GM12878 (cell line): ENCODE measurements at regions not wholly inside any gene's neighbourhood (a gene's known extent, or its start where the extent isn't known, plus 50 kb on each side); places are given as distances from the start of the nearest gene placed in this dataset.

Experiments
- ATAC-seq: fragments of 200-7000 bp; cut with Tn5 transposase; 3 replicates; pipeline ENCODE4 v1.9.1; 2020; ENCODE audit warnings: mild to moderate bottlenecking, moderate library complexity
- BruUV-seq: library from RNA; stranded (reverse); fragments of 400-500 nt; replicated peaks from 2 replicates; lab custom pipeline; 2021; lab: Mats Ljungman, UMichigan
- CTCF ChIA-PET: fragments of 300-600 bp; sonication (Branson Sonifier 250); formaldehyde crosslinking; extraction: SDS; loops from one replicate; lab custom pipeline; 2021; ENCODE audit warnings: inconsistent platforms; lab: Yijun Ruan, JAX
- POLR2A ChIA-PET: fragments of 350-600 bp; formaldehyde crosslinking; extraction: SDS; loops from one replicate; lab custom pipeline; 2021; ENCODE audit warnings: inconsistent platforms; lab: Charles Lee
- RAD21 ChIA-PET: fragments of 300-600 bp; sonication (Branson Sonifier 250); formaldehyde crosslinking; loops from one replicate; lab custom pipeline; 2023; ENCODE audit warnings: antibody characterized with exemption; ENCODE audit not compliant: unreplicated experiment; lab: Charles Lee
- SMC1A ChIA-PET: fragments of 300-600 bp; sonication (Branson Sonifier 250); formaldehyde crosslinking; loops from one replicate; lab custom pipeline; 2023; ENCODE audit not compliant: unreplicated experiment, uncharacterized antibody; lab: Charles Lee
- DNase-seq: peaks from one replicate; pipeline ENCODE4 v3.0.0-alpha.2; 2011; ENCODE audit warnings: low read depth, low spot score
- FAIRE-seq: peaks from 3 replicates; lab custom pipeline; 2011; peaks lifted over from hg19 to GRCh38; lab: Jason Lieb, UNC
- H2AFZ ChIP-seq: 2 replicates; pipeline ENCODE4 v1.6.0; 2011; ENCODE audit warnings: low read depth, low read length, control low read depth; ENCODE audit not compliant: control insufficient read depth
- H3K27ac ChIP-seq: 2 replicates; pipeline ENCODE4 v1.5.1; 2011; ENCODE audit warnings: control low read depth; ENCODE audit not compliant: control insufficient read depth, insufficient read depth
- H3K27me3 ChIP-seq, 2 experiments: replicated peaks in 1 of 2; 2 replicates each; pipeline versions ENCODE4 v1.6.0 to v1.6.1; 2011; ENCODE audit warnings: low read length in 1 of 2; ENCODE audit not compliant: control insufficient read depth in 2 of 2, insufficient read depth in 2 of 2
- H3K36me3 ChIP-seq, 2 experiments: 2 replicates each; pipeline ENCODE4 v1.5.1; 2011; ENCODE audit warnings: low read length in 1 of 2; ENCODE audit not compliant: control insufficient read depth in 2 of 2, insufficient read depth in 2 of 2
- H3K4me1 ChIP-seq: 2 replicates; pipeline ENCODE4 v1.6.1; 2011; ENCODE audit warnings: mild to moderate bottlenecking, low read length, moderate library complexity, mixed read lengths; ENCODE audit not compliant: control insufficient read depth, insufficient read depth
- H3K4me2 ChIP-seq: 2 replicates; pipeline ENCODE4 v1.6.0; 2011; ENCODE audit warnings: control low read depth; ENCODE audit not compliant: control insufficient read depth, insufficient read depth
- H3K4me3 ChIP-seq: fragments of 200-600 bp; sonication (generic); 2 replicates; pipeline ENCODE4 v1.5.1; 2016
- H3K79me2 ChIP-seq: 2 replicates; pipeline ENCODE4 v1.6.0; 2011; ENCODE audit warnings: low read length; ENCODE audit not compliant: control insufficient read depth, insufficient read depth
- H3K9ac ChIP-seq: 2 replicates; pipeline ENCODE4 v1.8.0; 2011; ENCODE audit warnings: low read length, control low read depth, mixed read lengths; ENCODE audit not compliant: control insufficient read depth, insufficient read depth
- H3K9me3 ChIP-seq: replicated peaks from 3 replicates; pipeline ENCODE4 v1.5.1; 2011; ENCODE audit warnings: mild to moderate bottlenecking, low read length; ENCODE audit not compliant: control insufficient read depth, insufficient read depth
- H4K20me1 ChIP-seq: 2 replicates; pipeline ENCODE4 v1.6.0; 2011; ENCODE audit not compliant: control insufficient read depth, insufficient read depth
- ATF2 ChIP-seq: IDR thresholded peaks from 2 replicates; pipeline ENCODE4 v1.6.1; 2012; ENCODE audit warnings: low read length, inconsistent platforms
- CHD2 ChIP-seq: IDR thresholded peaks from 2 replicates; pipeline ENCODE4 v1.6.1; 2011; ENCODE audit warnings: low read depth, low read length, improper control_type of control experiment, borderline replicate concordance
- MEF2B ChIP-seq: fragments of 450-650 bp; IDR thresholded peaks from 2 replicates; pipeline ENCODE4 v1.6.1; 2018; ENCODE audit warnings: mild to moderate bottlenecking, moderate library complexity; ENCODE audit not compliant: partially characterized antibody, poor library complexity, severe bottlenecking
- MYC ChIP-seq: IDR thresholded peaks from 2 replicates; pipeline ENCODE4 v1.6.1; 2011; ENCODE audit warnings: mild to moderate bottlenecking, low read length, moderate library complexity, inconsistent platforms; ENCODE audit not compliant: insufficient read depth, insufficient replicate concordance, insufficient read length, severe bottlenecking
- RFX5 ChIP-seq: IDR thresholded peaks from 2 replicates; pipeline ENCODE4 v1.6.1; 2011; ENCODE audit warnings: low read depth, low read length, improper control_type of control experiment
- SIX5 ChIP-seq: IDR thresholded peaks from 2 replicates; pipeline ENCODE4 v1.6.1; 2011; ENCODE audit warnings: mild to moderate bottlenecking, low read depth, low read length, moderate library complexity; ENCODE audit not compliant: severe bottlenecking
- SKIL ChIP-seq: fragments of 450-650 bp; IDR thresholded peaks from 2 replicates; pipeline ENCODE4 v1.6.1; 2017; ENCODE audit warnings: mild to moderate bottlenecking, low read depth, inconsistent platforms; ENCODE audit not compliant: poor library complexity, severe bottlenecking
- SPI1 ChIP-seq: IDR thresholded peaks from 2 replicates; pipeline ENCODE4 v1.6.1; 2011; ENCODE audit warnings: low read depth, mild to moderate bottlenecking, low read length, moderate library complexity, borderline replicate concordance; ENCODE audit not compliant: insufficient read depth
- ZNF592 ChIP-seq: fragments of 450-650 bp; IDR thresholded peaks from 2 replicates; pipeline ENCODE4 v1.6.1; 2017; ENCODE audit warnings: mild to moderate bottlenecking, moderate library complexity
- WGBS: methylation state at CpG from one replicate; pipeline ENCODE4 v1.1.6; 2016; ENCODE audit warnings: low lambda C conversion rate; ENCODE audit not compliant: insufficient replicate concordance, insufficient coverage; ENCODE audit errors: missing lambda C conversion rate; 5-methylcytosine and 5-hydroxymethylcytosine counted together
- in situ Hi-C: fragments of 300-500 bp; cut with MboI; formaldehyde crosslinking; loops from 9 replicates; pipeline ENCODE4 v1.14.3; 2018; ENCODE audit warnings: mixed read lengths
- intact Hi-C: fragments of 100-400 bp; cut with micrococcal nuclease; formaldehyde crosslinking; loops from one replicate; pipeline ENCODE4 v1.14.2; 2022; ENCODE audit not compliant: unreplicated experiment

- ChIA-PET CTCF (no interaction called here), POLR2A (no interaction called here), SMC1A (no interaction called here), RAD21 (no interaction called here)
- no peak overlapping the region for H2AFZ ChIP-seq
- H3K27ac ChIP-seq: no peak overlapping the region
- FAIRE-seq (no peak), ATAC-seq (no peak), DNase-seq (no peak)
- WGBS: 74% methylated on average over 1 of the region's 1 CpG
- H3K4me3 ChIP-seq: no peak overlapping the region
- in situ Hi-C loops (no loop called here), intact Hi-C loops (no loop called here)
- no peaks in the 10 kb centered on the region for H3K27me3 ChIP-seq
- H3K4me2 ChIP-seq: no peak overlapping the region
- no peaks in the 10 kb centered on the region for H3K79me2 ChIP-seq
- no peaks in the 10 kb centered on the region for H3K4me1 ChIP-seq
- no peaks in the 10 kb centered on the region for H4K20me1 ChIP-seq
- no peak for TF ChIP-seq ATF2
- TF ChIP-seq MYC: no peak
- no TSS peak for BruUV-seq
- no peak overlapping the region for H3K9ac ChIP-seq
- no peaks in the 10 kb centered on the region for H3K9me3 ChIP-seq
- H3K36me3 ChIP-seq: no peaks in the 10 kb centered on the region
Observed at GRCh38 chr2:18649502-18650135, 60.2 kb upstream of the NT5C1B start.

GRCh38 chr2:18648161-18648560 lies 58.8 kb upstream of the NT5C1B start:
- 7% methylated on average over 3 of the region's 3 CpGs for WGBS
- Histone ChIP-seq H3K36me3 (no peaks in the 10 kb centered on the region), H4K20me1 (no peaks in the 10 kb centered on the region), H3K9ac (no peak overlapping the region), H3K79me2 (no peaks in the 10 kb centered on the region), H2AFZ (no peak overlapping the region), H3K4me1 (no peaks in the 10 kb centered on the region), H3K27me3 (no peaks in the 10 kb centered on the region), H3K27ac (no peak overlapping the region), H3K9me3 (no peaks in the 10 kb centered on the region), H3K4me3 (no peak overlapping the region), H3K4me2 (no peak overlapping the region)
- BruUV-seq: no TSS peak
- ChIA-PET POLR2A (no interaction called here), SMC1A (no interaction called here), CTCF (no interaction called here), RAD21 (no interaction called here)
- in situ Hi-C loops (no loop called here), intact Hi-C loops (no loop called here)
- FAIRE-seq (no peak), ATAC-seq (no peak), DNase-seq (no peak)
- TF ChIP-seq MEF2B (no peak), CHD2 (no peak), SKIL (no peak), RFX5 (no peak), ZNF592 (no peak), SPI1 (no peak), SIX5 (no peak)
